ENCODE measurements at regions not wholly inside any gene's neighbourhood (a gene's known extent, or its start where the extent isn't known, plus 50 kb on each side); places are given as distances from the start of the nearest gene placed in this dataset.

DNA sequence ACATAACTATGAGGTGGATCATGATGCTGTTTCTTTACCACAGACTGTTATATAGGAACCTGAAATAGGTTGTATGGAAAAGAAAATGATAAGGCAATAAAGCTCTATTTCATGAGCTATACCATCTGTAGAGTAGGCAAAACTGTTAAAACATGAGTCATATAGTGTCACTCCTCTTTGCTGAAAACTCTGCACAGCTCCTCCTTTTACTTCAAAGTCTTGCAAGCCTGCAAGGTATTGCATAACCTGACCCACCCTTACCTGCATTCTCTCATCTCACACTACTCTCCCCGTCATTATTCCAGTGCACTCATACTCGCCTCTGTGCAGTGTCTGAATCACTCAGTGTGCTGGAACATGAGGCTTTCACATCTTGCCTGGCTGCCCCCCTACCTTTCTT lies 790.1 kb downstream of the EFNA5 start (continued):
- TF ChIP-seq, protein P1, sequence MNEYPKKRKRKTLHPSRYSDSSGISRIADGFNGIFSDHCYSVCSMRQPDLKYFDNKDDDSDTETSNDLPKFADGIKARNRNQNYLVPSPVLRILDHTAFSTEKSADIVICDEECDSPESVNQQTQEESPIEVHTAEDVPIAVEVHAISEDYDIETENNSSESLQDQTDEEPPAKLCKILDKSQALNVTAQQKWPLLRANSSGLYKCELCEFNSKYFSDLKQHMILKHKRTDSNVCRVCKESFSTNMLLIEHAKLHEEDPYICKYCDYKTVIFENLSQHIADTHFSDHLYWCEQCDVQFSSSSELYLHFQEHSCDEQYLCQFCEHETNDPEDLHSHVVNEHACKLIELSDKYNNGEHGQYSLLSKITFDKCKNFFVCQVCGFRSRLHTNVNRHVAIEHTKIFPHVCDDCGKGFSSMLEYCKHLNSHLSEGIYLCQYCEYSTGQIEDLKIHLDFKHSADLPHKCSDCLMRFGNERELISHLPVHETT (tag by site-specific recombination; IDR thresholded peaks at IDR 0.05): no peak
- TF ChIP-seq ZNF174 (tag by site-specific recombination; IDR thresholded peaks at IDR 0.05) (no peak), ZNF514 (tag by site-specific recombination; IDR thresholded peaks at IDR 0.05) (no peak), ZFP37 (tag by site-specific recombination; IDR thresholded peaks at IDR 0.05) (no peak), GLI2 (tag by site-specific recombination; IDR thresholded peaks at IDR 0.05; ENCODE audit: borderline replicate concordance, low read depth) (no peak)
- TF ChIP-seq, protein P2, sequence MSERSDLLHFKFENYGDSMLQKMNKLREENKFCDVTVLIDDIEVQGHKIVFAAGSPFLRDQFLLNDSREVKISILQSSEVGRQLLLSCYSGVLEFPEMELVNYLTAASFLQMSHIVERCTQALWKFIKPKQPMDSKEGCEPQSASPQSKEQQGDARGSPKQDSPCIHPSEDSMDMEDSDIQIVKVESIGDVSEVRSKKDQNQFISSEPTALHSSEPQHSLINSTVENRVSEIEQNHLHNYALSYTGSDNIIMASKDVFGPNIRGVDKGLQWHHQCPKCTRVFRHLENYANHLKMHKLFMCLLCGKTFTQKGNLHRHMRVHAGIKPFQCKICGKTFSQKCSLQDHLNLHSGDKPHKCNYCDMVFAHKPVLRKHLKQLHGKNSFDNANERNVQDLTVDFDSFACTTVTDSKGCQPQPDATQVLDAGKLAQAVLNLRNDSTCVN (tag by site-specific recombination; optimal IDR thresholded peaks at IDR 0.05): no peak

DNA sequence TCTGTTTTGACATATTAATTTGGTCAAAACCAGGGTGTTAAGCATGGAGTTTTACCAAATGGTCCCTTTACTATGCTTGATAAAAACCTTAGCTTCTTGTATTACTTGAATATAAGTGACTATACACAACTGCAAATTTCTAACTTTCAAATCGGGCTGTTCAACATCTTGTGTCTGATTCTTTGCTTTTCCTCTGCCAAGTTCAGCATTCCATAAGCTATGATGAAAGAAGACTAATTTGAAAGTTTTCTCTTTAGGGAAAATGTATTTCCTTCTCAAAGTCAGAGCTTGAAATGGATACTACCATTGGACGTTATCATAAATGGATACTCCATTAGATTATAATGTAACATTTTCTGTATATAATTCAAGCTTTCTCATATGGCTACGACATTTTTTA lies 792.9 kb downstream of the EFNA5 start:
- ChIA-PET POLR2A (no interaction called here), CTCF (interaction anchor here (0.8 to 1.1 kb wide), 2 partner anchors 34 to 694 kb away, joined by 3 read pairs; no protein-coding TSS in a partner anchor)
- no peaks in the 10 kb centered on the region for H3K36me3 ChIP-seq (ENCODE audit: control insufficient read depth in 2 of 2, insufficient read depth in 1 of 2, low read length in 2 of 2)
- no peaks in the 10 kb centered on the region for H3K4me1 ChIP-seq (ENCODE audit: control insufficient read depth, insufficient read depth, low read length)
- H3K4me3 ChIP-seq (ENCODE audit: low read depth, low read length): no peak overlapping the region
- H3K9me3 ChIP-seq (ENCODE audit: control insufficient read depth, insufficient read depth, low read depth, low read length): no peaks in the 10 kb centered on the region
- H3K27ac ChIP-seq (ENCODE audit: extremely low read depth, low read depth, low read length): no peak overlapping the region
- TF ChIP-seq, protein P3, sequence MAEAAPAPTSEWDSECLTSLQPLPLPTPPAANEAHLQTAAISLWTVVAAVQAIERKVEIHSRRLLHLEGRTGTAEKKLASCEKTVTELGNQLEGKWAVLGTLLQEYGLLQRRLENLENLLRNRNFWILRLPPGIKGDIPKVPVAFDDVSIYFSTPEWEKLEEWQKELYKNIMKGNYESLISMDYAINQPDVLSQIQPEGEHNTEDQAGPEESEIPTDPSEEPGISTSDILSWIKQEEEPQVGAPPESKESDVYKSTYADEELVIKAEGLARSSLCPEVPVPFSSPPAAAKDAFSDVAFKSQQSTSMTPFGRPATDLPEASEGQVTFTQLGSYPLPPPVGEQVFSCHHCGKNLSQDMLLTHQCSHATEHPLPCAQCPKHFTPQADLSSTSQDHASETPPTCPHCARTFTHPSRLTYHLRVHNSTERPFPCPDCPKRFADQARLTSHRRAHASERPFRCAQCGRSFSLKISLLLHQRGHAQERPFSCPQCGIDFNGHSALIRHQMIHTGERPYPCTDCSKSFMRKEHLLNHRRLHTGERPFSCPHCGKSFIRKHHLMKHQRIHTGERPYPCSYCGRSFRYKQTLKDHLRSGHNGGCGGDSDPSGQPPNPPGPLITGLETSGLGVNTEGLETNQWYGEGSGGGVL (tag by site-specific recombination; IDR thresholded peaks at IDR 0.05): no peak
- no peak for TF ChIP-seq BCL11B (tag by site-specific recombination; IDR thresholded peaks at IDR 0.05; ENCODE audit: low read depth)
- TF ChIP-seq, protein P1 (tag by site-specific recombination; IDR thresholded peaks at IDR 0.05): no peak
- TF ChIP-seq MZF1 (tag by site-specific recombination; IDR thresholded peaks at IDR 0.05; ENCODE audit: borderline replicate concordance): no peak
- no peak for TF ChIP-seq ZNF785 (tag by site-specific recombination; IDR thresholded peaks at IDR 0.05)
- no peak for TF ChIP-seq ZNF274 (IDR thresholded peaks at IDR 0.05; ENCODE audit: low read length)
- no peak for TF ChIP-seq ZNF274 (tag by site-specific recombination; IDR thresholded peaks at IDR 0.05; ENCODE audit: borderline replicate concordance)
- no peak for TF ChIP-seq ZSCAN30 (tag by site-specific recombination; IDR thresholded peaks at IDR 0.05)
- TF ChIP-seq ZNF660 (tag by site-specific recombination; IDR thresholded peaks at IDR 0.05): no peak

DNA sequence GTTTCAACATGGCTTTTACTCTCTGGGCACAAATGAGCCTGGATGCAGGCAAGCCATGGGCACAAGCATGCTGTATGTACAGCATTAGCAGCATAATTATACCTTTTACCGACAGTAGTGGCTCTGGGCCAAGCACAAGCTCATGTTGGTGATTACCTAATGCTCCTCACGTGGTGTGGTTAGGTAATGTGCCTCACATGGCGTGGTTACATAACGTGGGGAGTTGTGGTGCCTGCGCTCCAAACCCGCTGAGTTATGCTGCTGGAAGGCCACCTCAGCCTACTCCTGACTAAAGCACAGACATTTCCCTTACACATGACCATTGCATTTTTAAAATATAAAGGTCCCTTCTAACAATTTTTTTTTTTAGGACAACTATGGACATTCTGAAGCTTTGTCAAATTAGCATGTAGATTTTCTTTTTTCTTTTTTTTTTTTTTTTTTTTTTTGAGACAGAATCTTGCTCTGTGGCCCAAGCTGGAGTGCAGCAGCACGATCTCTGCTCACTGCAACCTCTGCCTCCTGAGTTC lies 794.0 kb downstream of the EFNA5 start:
- ChIA-PET CTCF (no interaction called here), POLR2A (no interaction called here)
- Histone ChIP-seq H3K4me3 (ENCODE audit: low read depth, low read length) (no peak overlapping the region), H3K36me3 (ENCODE audit: control insufficient read depth in 2 of 2, insufficient read depth in 1 of 2, low read length in 2 of 2) (no peaks in the 10 kb centered on the region), H3K9me3 (ENCODE audit: control insufficient read depth, insufficient read depth, low read depth, low read length) (no peaks in the 10 kb centered on the region), H3K27ac (ENCODE audit: extremely low read depth, low read depth, low read length) (no peak overlapping the region), H3K4me1 (ENCODE audit: control insufficient read depth, insufficient read depth, low read length) (no peaks in the 10 kb centered on the region)
- TF ChIP-seq ZNF202 (tag by site-specific recombination; IDR thresholded peaks at IDR 0.05; ENCODE audit: borderline replicate concordance): 0 out of 2 replicates have a peak, but pooled peaks have one; percentile 43
- no peak for TF ChIP-seq ZSCAN23 (tag by site-specific recombination; IDR thresholded peaks at IDR 0.05)
- peak; percentile 88 for TF ChIP-seq SETDB1 (IDR thresholded peaks at IDR 0.05; ENCODE audit: insufficient read length, low read length)
- TF ChIP-seq ZNF529 (tag by site-specific recombination; IDR thresholded peaks at IDR 0.05; ENCODE audit: insufficient replicate concordance): peak; percentile 66
- no peak for TF ChIP-seq ZNF112 (tag by site-specific recombination; IDR thresholded peaks at IDR 0.05)
- peak; percentile 56; the same call in 1 of the 2 replicates for TF ChIP-seq KLF8 (tag by site-specific recombination; IDR thresholded peaks at IDR 0.05)
- peak; percentile 85; the same call in 1 of the 2 replicates for TF ChIP-seq TRIM28 (IDR thresholded peaks at IDR 0.05; ENCODE audit: borderline replicate concordance, low read length)
- 0 out of 2 replicates have a peak, but pooled peaks have one; percentile 41 for TF ChIP-seq ZNF610 (tag by site-specific recombination; IDR thresholded peaks at IDR 0.05; ENCODE audit: borderline replicate concordance)
- 0 out of 2 replicates have a peak, but pooled peaks have one; percentile 17 for TF ChIP-seq ZNF366 (tag by site-specific recombination; conservative IDR thresholded peaks at IDR 0.05)
- 0 out of 2 replicates have a peak, but pooled peaks have one; percentile 54 for TF ChIP-seq ZNF184 (tag by site-specific recombination; IDR thresholded peaks at IDR 0.05)
- TF ChIP-seq ZNF626 (tag by site-specific recombination; IDR thresholded peaks at IDR 0.05): peak; percentile 82; the same call in 1 of the 2 replicates
- TF ChIP-seq, protein P4, sequence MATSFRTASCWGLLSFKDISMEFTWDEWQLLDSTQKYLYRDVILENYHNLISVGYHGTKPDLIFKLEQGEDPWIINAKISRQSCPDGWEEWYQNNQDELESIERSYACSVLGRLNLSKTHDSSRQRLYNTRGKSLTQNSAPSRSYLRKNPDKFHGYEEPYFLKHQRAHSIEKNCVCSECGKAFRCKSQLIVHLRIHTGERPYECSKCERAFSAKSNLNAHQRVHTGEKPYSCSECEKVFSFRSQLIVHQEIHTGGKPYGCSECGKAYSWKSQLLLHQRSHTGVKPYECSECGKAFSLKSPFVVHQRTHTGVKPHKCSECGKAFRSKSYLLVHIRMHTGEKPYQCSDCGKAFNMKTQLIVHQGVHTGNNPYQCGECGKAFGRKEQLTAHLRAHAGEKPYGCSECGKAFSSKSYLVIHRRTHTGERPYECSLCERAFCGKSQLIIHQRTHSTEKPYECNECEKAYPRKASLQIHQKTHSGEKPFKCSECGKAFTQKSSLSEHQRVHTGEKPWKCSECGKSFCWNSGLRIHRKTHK (tag by site-specific recombination; IDR thresholded peaks at IDR 0.05): peak; percentile 66
- no peak for TF ChIP-seq ZNF510 (tag by site-specific recombination; IDR thresholded peaks at IDR 0.05; ENCODE audit: insufficient replicate concordance)

All from HEK293 (cell line).